Activated T-cell treated with anti-CD3 and anti-CD28 coated beads, Interleukin-2, amount 50 U/mL, for 4 hours (primary cell): ENCODE measurements at regions not wholly inside any gene's neighbourhood (a gene's known extent, or its start where the extent isn't known, plus 50 kb on each side); places are given as distances from the start of the nearest gene placed in this dataset.
A peak's percentile ranks its signal among the peaks of the same experiment; 100 is the strongest.

Experiments used
- ATAC-seq, 2 donors: fragments of 200-7000 bp; cut with Tn5 transposase; one replicate each; pipeline ENCODE4 v1.10.0; 2021
- DNase-seq: peaks from one replicate; pipeline ENCODE4 v3.0.0-alpha.2; 2020
- H3K27me3 Mint-ChIP-seq: one replicate; pipeline ENCODE4 v1.8.0; 2021; ENCODE audit warnings: low read depth, mixed read lengths
- H3K36me3 Mint-ChIP-seq: one replicate; pipeline ENCODE4 v1.8.0; 2022; ENCODE audit warnings: mixed read lengths; ENCODE audit not compliant: insufficient read depth
- H3K4me1 Mint-ChIP-seq: one replicate; pipeline ENCODE4 v1.8.0; 2021; ENCODE audit warnings: low read depth, mixed read lengths
- H3K4me3 Mint-ChIP-seq: one replicate; pipeline ENCODE4 v1.8.0; 2021; ENCODE audit warnings: mild to moderate bottlenecking, moderate library complexity, mixed read lengths
- H3K9me3 Mint-ChIP-seq: one replicate; pipeline ENCODE4 v1.8.0; 2021; ENCODE audit warnings: mixed read lengths

DNA sequence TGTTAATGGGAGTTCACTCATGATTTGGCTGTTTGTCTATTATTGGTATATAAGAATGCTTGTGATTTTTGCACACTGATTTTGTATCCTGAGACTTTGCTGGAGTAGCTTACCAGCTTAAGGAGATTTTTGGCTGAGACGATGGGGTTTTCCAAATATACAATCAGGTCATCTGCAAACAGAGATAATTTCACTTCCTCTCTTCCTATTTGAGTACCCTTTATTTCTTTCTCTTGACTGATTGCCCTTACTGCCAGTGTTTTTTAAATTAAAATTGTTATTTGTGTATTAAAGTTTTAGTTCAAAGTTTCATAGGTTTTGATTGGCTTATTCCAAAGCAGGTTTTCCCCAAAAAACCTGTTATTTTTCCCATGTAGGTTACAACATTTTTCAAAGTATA, 390.5 kb upstream of the RBMS3 start:
- ATAC-seq (no peak), DNase-seq (no peak)
- no peaks in the 10 kb centered on the region for H3K36me3 Mint-ChIP-seq
- no peak overlapping the region for H3K4me3 Mint-ChIP-seq
- H3K4me1 Mint-ChIP-seq: no peaks in the 10 kb centered on the region
- H3K9me3 Mint-ChIP-seq: no peaks in the 10 kb centered on the region
- H3K27me3 Mint-ChIP-seq: no peaks in the 10 kb centered on the region

DNA sequence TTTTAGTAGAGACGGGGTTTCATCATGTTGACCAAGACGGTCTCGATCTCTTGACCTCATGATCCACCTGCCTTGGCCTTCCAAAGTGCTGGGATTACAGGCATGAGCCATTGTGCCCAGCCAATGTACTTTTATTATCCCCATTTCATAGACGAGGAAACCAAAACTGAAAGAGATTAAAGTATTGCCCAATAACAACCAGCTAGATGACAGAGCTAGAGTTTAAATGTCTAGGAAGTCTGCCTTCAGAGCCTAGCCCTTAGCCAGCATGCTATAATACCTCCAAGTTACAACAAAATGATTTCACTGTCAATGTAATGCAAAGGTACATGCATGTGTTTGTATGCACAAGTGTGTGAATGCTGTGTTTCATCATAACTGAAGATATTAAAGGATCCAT, 389.4 kb upstream of the RBMS3 start:
- no peak for ATAC-seq
- Mint-ChIP-seq H3K9me3 (no peaks in the 10 kb centered on the region), H3K27me3 (no peaks in the 10 kb centered on the region)

GRCh38 chr3:28900301-28900700, 380.6 kb upstream of the RBMS3 start:
- H3K9me3 Mint-ChIP-seq: peaks cover 11% of the 10 kb centered on the region
- H3K4me1 Mint-ChIP-seq: no peaks in the 10 kb centered on the region
- ATAC-seq (no peak), DNase-seq (no peak)
- H3K27me3 Mint-ChIP-seq: no peaks in the 10 kb centered on the region
- no peaks in the 10 kb centered on the region for H3K36me3 Mint-ChIP-seq
- H3K4me3 Mint-ChIP-seq: no peak overlapping the region

More for the DNA sequence above, 389.4 kb upstream of the RBMS3 start:
- DNase-seq: no peak
- H3K4me3 Mint-ChIP-seq: no peak overlapping the region
- no peaks in the 10 kb centered on the region for H3K4me1 Mint-ChIP-seq
- H3K36me3 Mint-ChIP-seq: no peaks in the 10 kb centered on the region

DNA sequence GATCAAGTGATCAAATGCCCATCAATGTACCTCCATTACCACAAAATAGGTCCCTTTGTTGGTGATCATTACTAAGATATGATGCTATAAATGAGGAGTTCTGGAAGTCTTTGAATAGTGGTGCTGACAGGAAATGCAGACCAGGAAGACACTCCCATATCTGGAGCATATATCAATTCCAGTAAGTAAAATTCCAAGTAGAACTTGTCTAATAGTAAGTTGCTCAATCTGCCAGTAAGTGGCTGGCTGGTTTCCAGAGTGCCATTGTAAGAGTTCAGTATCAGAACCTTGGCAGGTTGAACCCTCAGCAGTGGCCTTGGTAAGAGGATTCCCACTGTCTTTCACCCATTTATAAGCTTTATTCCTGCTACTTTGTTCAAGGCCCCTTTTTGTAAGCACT, 379.9 kb upstream of the RBMS3 start:
- H3K4me3 Mint-ChIP-seq: no peak overlapping the region
- no peaks in the 10 kb centered on the region for H3K4me1 Mint-ChIP-seq
- ATAC-seq (no peak), DNase-seq (no peak)
- H3K9me3 Mint-ChIP-seq: peaks cover 11% of the 10 kb centered on the region
- H3K27me3 Mint-ChIP-seq: no peaks in the 10 kb centered on the region
- no peaks in the 10 kb centered on the region for H3K36me3 Mint-ChIP-seq

- DNase-seq (no peak), ATAC-seq (no peak)
- Mint-ChIP-seq H3K4me3 (no peak overlapping the region), H3K36me3 (no peaks in the 10 kb centered on the region), H3K4me1 (no peaks in the 10 kb centered on the region), H3K27me3 (no peaks in the 10 kb centered on the region), H3K9me3 (peaks cover 7% of the 10 kb centered on the region)
Measured at GRCh38 chr3:28903171-28903601, 377.7 kb upstream of the RBMS3 start.

DNA sequence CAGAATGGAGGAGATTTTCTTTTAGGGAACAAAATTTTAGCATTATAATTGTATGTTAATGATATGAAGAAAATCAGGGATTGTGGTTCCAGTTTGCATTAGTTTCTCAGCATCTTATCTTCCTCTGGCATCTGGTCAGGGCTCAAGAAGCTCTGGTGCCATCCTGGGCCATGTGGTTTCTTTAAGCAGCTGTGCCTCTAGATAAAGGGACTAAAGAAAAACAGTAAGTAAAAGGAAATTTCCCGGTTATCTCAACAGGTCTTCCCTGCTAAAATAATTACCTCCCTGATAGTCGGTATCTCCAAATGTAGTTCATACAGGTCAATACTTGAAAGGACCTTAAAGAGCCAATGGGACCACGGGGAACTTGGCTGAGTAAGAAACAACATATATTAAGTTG, 375.1 kb upstream of the RBMS3 start:
- Mint-ChIP-seq H3K36me3 (no peaks in the 10 kb centered on the region), H3K4me1 (no peaks in the 10 kb centered on the region), H3K27me3 (no peaks in the 10 kb centered on the region), H3K9me3 (peaks cover 7% of the 10 kb centered on the region), H3K4me3 (no peak overlapping the region)
- DNase-seq (no peak), ATAC-seq (no peak)

DNA sequence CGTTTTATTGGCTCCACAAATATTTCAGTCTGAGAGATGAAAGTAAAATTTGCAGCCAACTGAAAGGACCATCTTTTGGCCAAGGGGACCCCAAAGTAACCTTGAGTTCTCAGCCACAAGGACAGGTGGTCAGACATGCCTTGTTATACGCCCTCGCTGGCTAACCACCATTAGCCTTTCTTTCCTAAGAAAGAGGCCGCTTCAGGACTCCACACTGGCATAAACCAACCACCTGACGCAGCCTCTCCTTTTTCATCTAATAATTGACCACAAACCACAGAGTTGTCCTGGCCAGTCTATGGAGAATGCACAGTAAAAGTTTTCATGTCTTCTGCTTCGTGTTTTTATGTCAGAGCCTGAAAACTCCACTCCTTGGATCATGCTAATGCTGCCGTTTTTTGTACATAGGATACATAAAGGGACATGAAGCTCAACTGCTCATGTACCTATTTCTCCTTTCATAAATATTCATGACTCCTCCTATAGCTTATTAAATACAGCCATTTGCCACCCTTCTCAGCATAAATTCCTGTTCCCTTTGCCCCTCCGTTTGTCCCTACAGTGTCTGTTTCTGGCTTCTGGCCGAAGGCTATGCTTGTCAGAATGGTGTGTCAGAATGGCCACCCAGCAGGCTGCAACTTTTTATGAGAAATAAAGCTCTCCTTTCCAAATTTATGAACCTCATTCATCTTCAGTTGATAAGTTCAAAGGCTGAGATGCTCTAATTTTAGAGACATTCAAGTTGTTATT, 374.1 kb upstream of the RBMS3 start:
- Mint-ChIP-seq H3K4me3 (no peak overlapping the region), H3K36me3 (no peaks in the 10 kb centered on the region), H3K27me3 (no peaks in the 10 kb centered on the region), H3K9me3 (peaks cover 7% of the 10 kb centered on the region), H3K4me1 (no peaks in the 10 kb centered on the region)
- DNase-seq (no peak), ATAC-seq (no peak)

GRCh38 chr3:28907616-28908015, 373.3 kb upstream of the RBMS3 start:
- peaks cover 1% of the 10 kb centered on the region for H3K27me3 Mint-ChIP-seq
- peaks cover 3% of the 10 kb centered on the region for H3K9me3 Mint-ChIP-seq
- no peaks in the 10 kb centered on the region for H3K4me1 Mint-ChIP-seq
- DNase-seq (no peak), ATAC-seq (no peak)
- H3K36me3 Mint-ChIP-seq: no peaks in the 10 kb centered on the region
- no peak overlapping the region for H3K4me3 Mint-ChIP-seq

DNA sequence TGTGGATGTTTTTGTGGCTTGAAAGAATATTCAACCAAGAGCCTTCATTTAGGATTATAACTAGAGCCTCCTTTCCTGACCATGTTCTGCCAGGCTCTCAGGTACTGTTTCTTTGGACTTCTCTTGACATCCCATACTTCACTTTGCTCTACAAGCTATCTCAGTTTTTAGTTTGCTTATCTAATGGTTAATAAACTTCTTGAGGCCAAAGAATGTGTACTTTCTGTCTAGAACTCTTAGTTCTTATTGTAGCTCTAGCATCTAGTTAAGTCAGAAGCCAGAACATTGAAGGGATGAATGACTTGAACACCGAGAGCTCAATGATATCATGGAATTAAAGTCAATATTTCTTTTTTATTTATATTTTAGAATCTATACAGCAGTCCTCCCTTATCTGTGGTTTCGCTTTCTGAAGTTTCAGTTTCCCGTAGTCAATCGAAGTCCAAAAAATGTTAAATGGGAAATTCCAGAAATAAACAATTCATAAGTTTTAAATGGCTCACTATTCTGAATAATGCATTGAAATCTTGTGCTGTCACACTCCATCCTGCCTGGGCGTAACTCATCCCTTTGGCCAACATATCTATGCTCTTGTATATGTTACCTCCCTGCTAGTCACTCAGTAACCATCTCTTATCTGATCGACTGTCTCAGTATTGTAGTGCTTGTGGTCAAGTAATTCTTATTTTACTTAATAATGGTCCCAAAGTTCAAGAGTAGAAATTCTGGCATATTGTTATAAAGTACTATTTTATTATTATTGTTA, 368.6 kb upstream of the RBMS3 start:
- Mint-ChIP-seq H3K4me3 (no peak overlapping the region), H3K9me3 (no peaks in the 10 kb centered on the region), H3K4me1 (peaks cover 1% of the 10 kb centered on the region), H3K27me3 (peaks cover 1% of the 10 kb centered on the region), H3K36me3 (no peaks in the 10 kb centered on the region)
- no peak for ATAC-seq
- no peak for DNase-seq

GRCh38 chr3:28915741-28916500, 364.9 kb upstream of the RBMS3 start:
- ATAC-seq (no peak), DNase-seq (no peak)
- Mint-ChIP-seq H3K9me3 (no peaks in the 10 kb centered on the region), H3K27me3 (peaks cover 1% of the 10 kb centered on the region), H3K36me3 (no peaks in the 10 kb centered on the region), H3K4me1 (peaks cover 1% of the 10 kb centered on the region), H3K4me3 (no peak overlapping the region)

DNA sequence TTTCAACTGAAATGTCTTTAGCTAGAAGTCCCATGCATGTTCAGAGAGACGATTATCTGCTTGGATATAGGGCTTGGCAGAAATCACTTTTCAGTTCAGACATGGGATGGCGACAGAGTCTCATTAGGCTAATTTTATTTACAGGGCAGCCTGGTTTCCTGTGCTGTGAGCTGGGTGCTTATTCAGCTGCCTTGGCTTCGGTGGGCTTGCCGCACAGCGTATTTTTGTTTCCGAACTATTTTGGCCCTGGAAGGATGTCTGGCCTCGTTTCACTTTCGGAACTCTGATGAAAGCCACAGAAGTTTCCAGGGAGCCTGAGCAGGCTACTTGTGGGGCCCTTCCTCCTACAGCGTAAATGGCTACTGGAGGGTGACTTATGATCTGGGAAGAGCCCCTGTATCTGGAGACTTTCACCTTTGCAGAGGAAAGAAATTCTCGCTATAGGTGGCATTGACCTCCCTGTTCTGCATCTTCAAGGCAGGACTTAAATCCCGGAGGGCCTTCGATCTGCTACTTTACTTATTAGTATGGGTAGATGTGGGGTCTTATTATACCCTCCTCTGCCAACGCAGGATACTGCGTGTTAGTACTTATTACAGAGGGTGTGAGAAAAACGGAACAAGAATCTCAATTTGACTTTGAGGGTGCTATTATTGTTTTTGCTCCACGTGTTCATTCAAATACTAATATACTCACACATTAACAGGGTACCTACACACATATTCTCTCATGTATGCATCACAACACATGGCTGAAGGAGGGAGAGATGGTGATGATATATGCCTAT, 364.0 kb upstream of the RBMS3 start:
- no peaks in the 10 kb centered on the region for H3K36me3 Mint-ChIP-seq
- peaks cover 1% of the 10 kb centered on the region for H3K27me3 Mint-ChIP-seq
- DNase-seq: no peak

GRCh38 chr3:28917895-28918475, 362.9 kb upstream of the RBMS3 start:
- ATAC-seq (no peak), DNase-seq (no peak)
- Mint-ChIP-seq H3K36me3 (no peaks in the 10 kb centered on the region), H3K4me3 (no peak overlapping the region), H3K4me1 (peaks cover 1% of the 10 kb centered on the region), H3K27me3 (no peaks in the 10 kb centered on the region), H3K9me3 (no peaks in the 10 kb centered on the region)

More for the DNA sequence above, 364.0 kb upstream of the RBMS3 start:
- Mint-ChIP-seq H3K9me3 (no peaks in the 10 kb centered on the region), H3K4me1 (peaks cover 1% of the 10 kb centered on the region), H3K4me3 (no peak overlapping the region)
- ATAC-seq: peak in 1 of 2 donors; percentile 62

GRCh38 chr3:28922376-28922775, 358.5 kb upstream of the RBMS3 start:
- no peak overlapping the region for H3K4me3 Mint-ChIP-seq
- H3K27me3 Mint-ChIP-seq: no peaks in the 10 kb centered on the region
- ATAC-seq: no peak
- no peaks in the 10 kb centered on the region for H3K9me3 Mint-ChIP-seq
- no peaks in the 10 kb centered on the region for H3K36me3 Mint-ChIP-seq
- no peak for DNase-seq
- H3K4me1 Mint-ChIP-seq: no peaks in the 10 kb centered on the region

DNA sequence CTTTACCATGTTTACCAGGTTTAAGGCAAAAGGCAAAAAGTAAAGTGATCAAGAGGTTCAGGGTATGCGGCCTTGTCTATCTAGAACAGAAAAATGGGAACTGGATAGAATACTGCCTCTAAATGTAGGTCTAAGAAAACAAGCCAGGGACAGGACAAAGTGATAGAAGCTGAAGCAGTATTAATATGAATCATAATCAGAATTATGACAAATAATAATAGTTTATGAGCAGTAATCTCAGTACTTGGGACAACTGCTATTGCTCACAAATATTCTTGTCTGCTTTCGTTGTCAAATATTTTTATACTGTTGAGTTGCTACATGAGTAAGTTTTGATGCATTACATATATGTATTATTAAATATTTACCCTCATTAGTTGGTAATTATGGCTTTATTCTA, 356.9 kb upstream of the RBMS3 start:
- H3K4me1 Mint-ChIP-seq: no peaks in the 10 kb centered on the region

More for the DNA sequence above, 356.9 kb upstream of the RBMS3 start:
- Mint-ChIP-seq H3K36me3 (no peaks in the 10 kb centered on the region), H3K4me3 (no peak overlapping the region), H3K27me3 (no peaks in the 10 kb centered on the region), H3K9me3 (no peaks in the 10 kb centered on the region)
- ATAC-seq (no peak), DNase-seq (no peak)
